GM12874 (cell line): ENCODE measurements at regions not wholly inside any gene's neighbourhood (a gene's known extent, or its start where the extent isn't known, plus 50 kb on each side); places are given as distances from the start of the nearest gene placed in this dataset.

Source experiments
- CTCF ChIP-seq: IDR thresholded peaks from 2 replicates; pipeline ENCODE4 v1.5.1; 2011; ENCODE audit warnings: low read depth, mild to moderate bottlenecking, control low read depth, low read length, moderate library complexity; ENCODE audit not compliant: insufficient read depth

GRCh38 chr14:87343652-87344051 lies 649.3 kb downstream of the GALC start:
- no peak for TF ChIP-seq CTCF

GRCh38 chr14:87334997-87335685 lies 657.8 kb downstream of the GALC start:
- no peak for TF ChIP-seq CTCF

- TF ChIP-seq CTCF, result no peak
Observed at GRCh38 chr14:87331991-87332390, 661.0 kb downstream of the GALC start.

DNA sequence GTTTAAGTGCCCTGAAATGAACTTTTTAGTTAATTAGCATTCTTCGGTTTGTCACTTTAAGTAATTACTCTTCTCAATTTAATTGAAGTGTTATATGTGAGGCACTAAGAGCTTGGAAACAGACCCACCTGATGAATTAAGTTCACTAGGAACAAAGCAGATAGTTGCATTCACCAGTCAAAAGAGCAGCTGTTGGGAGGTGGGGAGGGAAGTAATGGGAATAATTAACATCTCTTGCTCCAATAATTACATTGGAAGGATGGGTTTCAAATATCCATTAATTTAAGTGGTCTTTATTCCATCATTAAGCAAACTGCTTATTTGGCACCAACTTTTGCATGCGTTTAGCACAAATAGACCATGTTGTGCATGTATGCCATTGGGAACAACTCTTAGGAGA lies 667.2 kb downstream of the GALC start:
- no peak for TF ChIP-seq CTCF

DNA sequence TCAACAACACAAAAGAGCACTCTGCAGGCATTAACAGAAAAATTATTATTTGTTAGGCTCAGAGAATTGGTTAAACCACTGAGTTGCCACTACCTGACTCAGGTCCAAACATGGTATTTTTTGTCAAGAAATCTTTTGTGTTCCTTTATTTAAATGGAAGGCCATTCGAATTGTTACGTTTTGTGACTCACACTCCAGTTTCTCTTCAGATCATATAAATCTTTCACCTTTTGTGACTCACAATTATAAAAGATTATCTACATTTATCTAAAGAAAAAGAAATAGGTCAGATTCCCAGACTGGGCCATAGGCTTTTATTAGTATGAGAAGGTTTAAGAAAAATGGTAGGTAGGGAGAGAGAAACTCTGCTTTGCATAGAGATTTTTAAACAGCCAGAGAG lies 669.8 kb downstream of the GALC start:
- TF ChIP-seq CTCF, result no peak

DNA sequence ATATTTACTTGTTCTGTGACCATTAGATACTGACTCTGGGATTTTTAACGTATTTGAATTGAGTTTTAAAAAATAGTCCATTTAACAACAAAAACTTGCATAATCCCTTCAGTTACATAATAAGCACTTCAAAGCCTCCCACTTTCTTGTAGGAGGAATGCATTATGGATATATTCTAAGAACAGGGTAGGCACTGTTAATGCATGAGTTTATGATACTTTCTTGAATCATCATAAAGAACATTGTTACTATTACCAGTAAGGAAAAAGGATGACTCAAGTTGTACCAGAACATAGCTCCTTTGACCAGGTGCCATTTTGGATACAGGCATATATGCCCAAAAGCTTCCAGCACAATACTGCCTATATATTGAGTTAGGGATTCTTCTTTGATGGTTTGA lies 671.4 kb downstream of the GALC start:
- TF ChIP-seq CTCF, result no peak

DNA sequence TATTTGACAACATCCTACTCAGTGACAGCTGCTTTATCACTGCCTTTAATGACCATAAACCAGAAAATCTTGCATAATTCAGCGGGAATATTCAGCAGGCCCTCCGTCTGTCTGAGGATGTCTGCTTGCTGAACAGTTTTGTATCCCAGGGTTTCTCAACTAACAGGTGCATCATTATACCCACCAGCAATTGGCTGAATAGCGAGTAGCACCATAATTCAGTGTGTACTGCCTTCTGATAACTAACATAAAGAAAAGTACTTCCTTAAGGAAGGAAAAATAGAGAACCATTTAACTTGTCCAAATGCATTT lies 680.1 kb downstream of the GALC start:
- TF ChIP-seq CTCF, result no peak
